Brain pericyte (primary cell): ENCODE measurements at regions not wholly inside any gene's neighbourhood (a gene's known extent, or its start where the extent isn't known, plus 50 kb on each side); places are given as distances from the start of the nearest gene placed in this dataset.

Source experiments
- DNase-seq: peaks from one replicate; pipeline ENCODE4 v3.0.0-alpha.2; 2012; ENCODE audit warnings: low read depth, low spot score

DNA sequence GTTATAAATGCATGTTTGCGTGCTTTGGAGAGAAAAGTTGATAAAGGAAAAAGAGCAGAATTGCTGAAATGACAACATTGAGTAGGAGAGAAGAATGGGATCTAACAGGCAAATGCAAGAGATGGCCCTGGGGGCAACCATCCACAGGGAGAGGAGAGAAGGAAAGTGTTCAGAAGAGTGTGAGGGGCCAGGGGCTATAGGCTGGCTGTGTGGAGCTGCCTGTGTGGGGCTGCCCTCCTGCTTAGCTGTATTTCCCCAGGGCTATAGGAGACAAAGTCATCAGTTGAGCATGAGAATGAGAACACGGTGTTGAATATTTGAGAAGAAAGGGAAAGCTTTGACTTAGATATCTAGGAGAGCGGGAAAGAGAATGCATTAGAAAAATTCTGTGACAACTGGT, 572.0 kb downstream of the SOX11 start:
- DNase-seq: no peak

- DNase-seq: no peak
These were observed 584.2 kb downstream of the CMPK2 start for GRCh38 chr2:6281524-6281923.

DNA sequence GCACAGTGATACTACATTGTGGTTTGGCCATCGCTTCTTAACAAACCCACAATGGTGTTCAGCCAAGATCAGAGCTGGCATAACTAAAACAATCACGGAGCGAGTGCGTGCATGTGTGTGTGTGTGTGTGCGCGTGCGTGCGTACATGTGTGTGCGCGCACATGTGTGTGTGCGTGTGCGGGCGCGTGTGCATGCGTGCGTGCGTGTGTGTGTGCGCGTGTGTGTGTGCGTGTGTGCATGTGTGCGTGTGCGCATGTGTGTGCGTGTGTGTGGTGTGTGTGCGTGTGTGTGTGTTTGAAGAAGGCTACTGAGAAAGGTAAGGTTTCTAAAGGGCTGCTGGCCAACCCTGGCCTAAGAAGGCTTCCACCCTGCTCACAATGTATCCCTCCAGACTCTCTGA, 582.4 kb downstream of the CMPK2 start:
- DNase-seq: no peak

DNA sequence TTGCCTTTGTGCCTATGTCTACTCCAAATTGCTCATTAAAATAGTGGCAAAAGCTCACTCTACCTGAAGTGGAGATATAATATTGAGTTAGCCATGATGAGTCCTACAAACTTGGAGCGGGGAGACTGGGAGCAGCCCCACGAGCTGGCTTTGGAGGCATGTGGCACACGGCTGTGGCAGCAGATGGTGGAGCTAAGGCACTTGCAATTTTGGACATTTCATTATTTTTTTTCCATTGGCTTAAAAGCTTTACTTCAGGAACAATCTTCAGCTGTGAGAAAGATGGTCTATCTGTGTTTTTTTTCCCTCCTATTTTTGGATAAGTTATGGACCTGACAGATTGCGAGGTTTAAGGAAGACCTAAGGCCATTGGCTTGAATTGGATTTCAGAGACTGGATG, 578.3 kb downstream of the CMPK2 start:
- DNase-seq: no peak

DNA sequence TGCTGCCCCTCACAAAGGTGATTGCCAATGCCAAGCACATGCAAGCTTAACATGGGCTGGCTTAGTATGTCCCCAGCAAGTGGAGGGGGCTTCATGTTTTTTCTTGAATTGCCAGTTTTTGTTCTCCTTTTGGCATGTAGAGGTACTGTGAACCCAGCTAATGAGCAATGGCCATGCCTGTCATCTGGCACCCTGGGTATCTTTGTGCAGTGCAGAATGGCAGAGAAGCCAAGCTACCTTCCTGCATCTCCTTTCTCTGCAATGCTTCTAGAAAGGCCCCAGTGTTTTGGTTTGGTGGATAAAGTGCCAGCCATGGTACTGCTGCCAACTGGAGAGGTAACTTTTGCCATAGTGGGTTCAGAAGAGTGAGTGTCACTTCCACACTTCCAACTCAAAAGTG, 576.9 kb downstream of the CMPK2 start:
- DNase-seq: no peak

DNA sequence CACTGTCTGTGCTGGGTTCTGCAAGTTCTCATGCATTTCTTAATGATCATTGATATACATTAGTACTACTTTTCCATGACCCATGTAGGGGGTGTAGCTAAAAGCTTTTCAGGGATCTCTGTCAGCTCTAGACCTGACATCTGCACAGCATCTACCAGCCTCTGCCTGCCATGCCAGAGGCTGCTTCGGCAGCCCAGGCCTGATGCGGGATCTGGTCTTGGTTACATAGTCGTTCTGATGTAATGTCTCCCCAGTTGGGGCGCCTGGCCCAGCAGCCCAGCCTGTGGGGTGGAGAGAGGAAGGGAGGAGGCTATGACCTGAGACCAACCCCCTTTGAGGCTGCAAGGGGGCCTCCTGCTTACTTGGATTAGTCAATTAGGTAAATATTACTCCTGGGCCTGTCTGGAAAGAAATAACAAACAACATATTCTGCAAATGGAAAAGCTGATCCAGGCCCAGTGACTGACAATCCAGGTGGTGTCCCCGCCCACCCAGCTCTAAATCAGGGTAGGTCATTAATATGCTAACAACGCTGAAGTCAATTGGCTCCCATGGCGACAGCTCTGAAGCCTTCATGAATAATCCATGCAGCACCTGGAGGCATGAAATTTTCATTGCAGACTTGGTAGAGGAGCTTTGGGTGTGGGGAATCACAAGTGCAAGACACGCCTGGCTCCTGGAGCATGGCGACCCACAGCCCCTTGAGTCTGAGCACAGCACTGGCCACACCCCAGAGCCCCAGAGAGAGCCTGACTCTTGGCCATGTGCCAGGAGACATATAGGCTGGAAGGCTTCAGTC, 575.3 kb downstream of the CMPK2 start:
- no peak for DNase-seq

DNA sequence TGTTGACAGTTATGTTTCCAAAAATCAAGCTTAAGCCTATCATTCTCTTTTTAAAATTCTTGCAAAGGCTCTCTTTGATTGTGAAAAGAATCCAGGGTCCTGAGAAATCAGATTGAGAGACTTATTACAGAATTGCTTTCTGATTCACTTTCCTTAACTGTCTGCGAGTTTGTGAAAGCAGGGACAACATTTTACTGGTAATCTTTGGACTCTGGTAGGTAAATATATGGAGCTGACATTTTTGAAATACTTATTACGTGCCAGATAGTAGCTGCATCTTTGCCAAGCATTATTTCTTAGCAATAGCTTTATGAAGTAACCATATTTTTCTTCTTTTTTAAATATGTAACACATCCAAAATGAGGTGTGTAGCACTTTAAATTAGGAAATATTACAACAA, 570.9 kb downstream of the CMPK2 start:
- DNase-seq: no peak

DNA sequence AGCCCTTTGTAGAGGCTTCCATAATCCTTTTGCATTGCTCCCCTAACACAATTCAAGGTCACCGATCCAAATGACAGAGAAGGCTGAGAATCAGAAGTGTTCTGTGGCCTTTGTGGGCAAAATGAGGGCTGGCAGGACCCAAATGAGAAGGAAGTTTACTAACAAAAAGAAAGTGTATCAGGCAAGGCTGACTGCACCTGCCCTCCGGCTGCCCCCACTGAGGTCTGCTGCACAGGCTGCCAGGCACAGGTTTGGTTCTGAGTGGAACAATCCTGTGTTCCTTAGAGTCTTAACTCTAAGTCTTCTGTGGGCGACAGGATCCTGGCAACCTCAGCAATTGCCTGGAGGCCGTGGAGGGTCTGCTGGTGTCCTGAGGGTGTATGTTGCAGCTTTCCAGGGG, 568.5 kb downstream of the CMPK2 start:
- DNase-seq: no peak

DNA sequence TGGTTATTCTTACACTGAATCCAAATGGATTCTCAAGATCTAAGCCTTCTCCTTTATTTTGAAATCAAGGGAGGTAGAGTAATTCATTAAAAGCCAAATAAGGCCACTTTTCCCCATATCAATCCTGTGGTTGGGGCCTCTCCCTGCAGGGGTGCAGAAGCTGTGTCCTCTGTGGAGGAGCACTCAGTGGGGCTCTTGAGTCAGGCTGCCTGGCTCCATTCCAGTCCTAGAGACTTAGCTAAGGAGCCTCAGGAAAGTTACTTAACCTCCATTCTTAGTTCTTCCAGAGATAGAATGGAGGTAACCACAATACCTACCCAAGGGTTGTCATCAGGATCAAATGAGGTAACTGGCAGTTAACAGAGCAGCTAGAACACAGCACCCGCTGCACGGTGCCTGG, 564.3 kb downstream of the CMPK2 start:
- no peak for DNase-seq

DNA sequence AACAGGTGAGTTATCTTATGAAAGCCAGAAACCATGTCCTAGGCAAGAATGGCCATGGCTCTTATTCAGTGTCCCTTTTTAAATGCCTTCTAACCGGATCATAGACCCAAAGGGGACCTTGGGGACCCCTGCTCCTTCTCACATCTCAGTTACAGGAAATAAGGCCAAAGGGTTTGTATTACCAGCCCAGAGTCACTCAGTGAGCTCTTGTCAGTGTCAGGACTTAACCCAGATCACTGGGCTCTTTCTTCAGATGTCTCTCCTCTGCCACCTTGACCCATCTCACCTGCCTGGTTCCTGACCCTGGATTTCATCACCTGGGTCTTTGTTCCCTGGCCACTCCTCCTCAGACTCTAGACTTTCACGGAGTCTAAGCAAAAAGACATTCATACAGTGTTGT, 556.7 kb downstream of the CMPK2 start:
- DNase-seq: no peak

DNA sequence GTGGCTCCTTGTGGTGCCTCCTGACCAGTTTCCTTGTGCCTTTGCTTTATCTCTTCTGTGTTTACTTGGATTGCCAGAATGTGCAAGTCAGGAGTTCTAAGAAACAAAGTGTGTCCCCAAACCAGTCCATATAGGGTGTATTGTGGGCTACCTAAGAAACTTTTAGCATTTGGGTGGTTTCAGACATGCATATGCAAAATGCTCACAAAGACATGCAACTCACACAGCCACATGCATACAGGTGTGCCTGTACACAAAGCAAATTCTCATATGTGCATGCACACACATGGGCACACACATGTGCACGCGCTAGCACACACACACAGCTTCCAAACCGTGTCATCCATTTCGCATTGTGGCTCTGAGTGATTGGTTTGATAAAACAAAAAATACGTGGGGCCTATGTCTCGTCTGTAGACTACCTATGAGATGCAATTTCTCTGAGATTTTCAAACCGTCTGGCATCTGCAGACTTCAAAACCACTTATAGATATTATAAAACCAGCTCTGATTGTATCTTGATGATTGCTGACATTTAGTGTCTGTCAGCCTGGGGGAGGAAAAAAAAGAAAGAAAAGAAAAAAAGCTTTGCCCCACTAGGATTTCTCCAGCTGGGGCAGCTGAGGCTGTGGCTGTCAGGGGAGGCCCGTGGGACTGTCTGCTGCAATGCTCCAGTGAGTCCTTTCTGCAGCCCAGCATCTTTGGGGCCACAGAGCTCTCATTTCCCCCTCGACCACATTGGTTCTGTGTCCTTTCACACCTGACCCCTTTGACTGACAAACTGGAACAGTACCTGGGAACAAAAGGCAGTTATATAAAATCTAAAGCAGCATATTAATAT, 556.1 kb downstream of the CMPK2 start:
- no peak for DNase-seq

GRCh38 chr2:6310256-6311215, 555.2 kb downstream of the CMPK2 start:
- no peak for DNase-seq

GRCh38 chr2:6312367-6312766, 553.3 kb downstream of the CMPK2 start:
- no peak for DNase-seq

- DNase-seq: no peak
These were observed 551.3 kb downstream of the CMPK2 start for GRCh38 chr2:6314218-6314960.

DNA sequence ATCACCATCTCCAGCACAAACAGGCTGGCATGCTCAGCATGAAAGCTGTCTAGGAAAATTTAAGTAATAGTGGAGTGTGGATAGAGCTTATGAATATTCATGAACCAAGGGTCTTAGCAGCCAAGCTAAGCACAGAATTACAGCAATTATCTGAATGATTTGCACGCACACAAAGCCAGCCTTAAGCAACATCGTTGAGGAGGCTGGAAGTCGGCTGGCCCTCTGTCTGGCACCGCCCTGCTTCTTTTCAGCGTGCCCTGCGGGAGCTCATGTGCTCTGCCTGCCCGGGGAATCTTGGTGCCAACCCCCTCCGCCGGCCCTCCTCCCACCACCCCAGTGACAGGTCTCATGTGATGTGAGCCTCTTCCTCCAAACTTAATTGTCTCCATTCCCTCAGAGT, 540.1 kb downstream of the CMPK2 start:
- no peak for DNase-seq

GRCh38 chr2:6326958-6327357, 538.7 kb downstream of the CMPK2 start:
- no peak for DNase-seq

DNA sequence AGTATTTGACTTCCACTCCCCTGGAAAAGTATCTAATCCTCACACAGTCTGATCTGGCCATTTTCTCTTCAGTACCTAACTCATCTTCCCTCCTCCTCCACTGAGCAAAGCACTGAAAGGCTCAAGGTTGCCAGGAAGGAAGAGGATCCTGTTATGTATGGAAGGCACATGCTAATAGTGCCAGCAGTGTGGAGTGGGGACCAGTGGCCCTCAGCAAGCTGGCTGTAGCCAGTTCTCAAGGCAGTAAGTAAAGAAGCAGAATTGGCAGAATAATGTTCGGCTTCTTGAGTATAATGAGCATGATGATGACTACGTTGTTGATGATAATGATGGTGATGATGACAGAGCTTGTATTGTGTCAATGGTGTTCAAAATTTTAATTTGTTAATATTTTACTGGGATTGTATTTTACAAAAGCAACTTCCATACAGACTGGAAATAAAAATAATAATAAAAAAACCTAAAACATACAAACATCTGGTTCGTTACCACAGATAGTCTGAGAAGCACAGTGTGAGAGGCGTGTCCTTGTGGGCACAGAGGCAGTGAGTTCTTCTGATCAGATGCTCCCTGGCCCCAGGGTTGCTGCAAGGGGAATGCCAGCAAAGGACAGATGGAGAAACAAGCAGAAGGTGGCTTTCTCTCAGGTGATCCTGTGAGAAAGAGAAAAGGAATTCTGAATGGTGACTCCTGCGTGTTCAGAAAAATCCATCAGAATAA, 528.8 kb downstream of the CMPK2 start:
- no peak for DNase-seq

DNA sequence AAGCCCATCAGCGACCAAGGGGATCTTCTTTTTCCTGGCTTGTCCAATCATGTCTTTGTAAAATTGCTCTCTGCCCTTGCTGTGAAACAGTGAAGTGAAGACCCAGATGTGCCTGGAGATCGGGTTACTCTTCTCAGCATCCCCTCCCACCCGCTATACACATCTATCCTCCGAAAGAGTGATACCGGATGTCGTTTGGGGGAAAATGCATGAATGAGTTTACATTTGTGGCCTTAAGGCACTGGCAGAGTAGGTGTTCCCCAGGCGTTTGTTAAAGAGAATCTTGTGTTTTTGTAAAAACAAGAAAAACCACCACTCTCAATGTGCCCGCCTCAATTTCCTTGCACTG, 528.3 kb downstream of the CMPK2 start:
- no peak for DNase-seq

DNA sequence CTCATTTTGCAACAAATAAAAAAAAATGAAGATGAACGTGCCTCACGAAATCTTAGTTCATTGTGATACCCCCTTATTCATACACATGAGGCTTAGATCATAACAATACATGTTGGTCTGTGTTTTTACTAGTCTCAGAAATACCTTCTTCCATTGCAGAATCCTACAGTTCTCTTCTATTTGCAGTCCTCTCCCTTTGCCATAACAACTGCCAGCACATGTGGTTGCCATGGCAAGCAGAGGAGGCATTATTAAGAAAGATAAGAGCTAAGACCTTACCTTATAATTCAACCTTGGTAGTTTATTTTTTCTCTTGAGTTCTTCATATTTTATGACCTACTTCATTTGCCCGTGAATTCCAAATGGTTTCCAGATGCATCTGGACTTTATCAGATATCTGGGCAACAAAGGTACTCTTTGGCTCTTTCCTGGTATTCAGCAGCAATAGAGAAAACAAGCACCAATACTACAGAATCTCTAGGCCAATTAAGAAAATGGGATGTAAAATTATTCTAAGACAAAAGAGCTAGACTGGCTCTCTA, 524.0 kb downstream of the CMPK2 start:
- DNase-seq: no peak

DNA sequence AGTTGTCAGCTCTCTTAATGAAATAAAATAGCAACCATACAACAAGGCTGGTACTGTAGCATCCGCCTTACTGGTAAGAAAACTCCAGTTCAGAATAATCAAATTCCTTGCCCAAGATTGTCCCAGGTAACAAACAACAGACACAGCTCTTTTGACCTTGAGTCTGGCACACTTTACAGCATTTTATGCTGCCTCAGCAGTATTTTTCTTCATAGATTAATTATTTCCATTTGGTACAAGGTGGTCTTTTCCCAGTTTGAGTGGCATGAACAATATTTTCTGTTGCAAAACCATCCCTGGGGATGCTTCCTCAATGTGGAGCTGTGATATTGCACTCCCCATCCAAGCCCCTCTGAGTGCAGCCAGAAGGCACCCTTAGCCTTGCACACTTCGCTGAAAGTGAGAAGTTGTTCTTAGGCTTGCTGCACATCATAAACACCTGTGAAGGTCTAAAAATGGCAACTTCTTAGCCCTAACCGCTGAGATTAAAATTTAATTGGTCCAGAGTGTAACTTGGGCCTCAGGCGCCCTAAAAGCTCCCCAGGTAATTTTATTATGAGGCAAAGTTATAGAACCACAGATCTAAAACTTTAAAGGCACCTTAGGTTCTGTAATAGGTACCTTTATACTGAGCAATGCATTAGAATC, 523.3 kb downstream of the CMPK2 start:
- DNase-seq: no peak
